Epithelial cell of proximal tubule (primary cell): ENCODE measurements at regions not wholly inside any gene's neighbourhood (a gene's known extent, or its start where the extent isn't known, plus 50 kb on each side); places are given as distances from the start of the nearest gene placed in this dataset.

Source experiments
- DNase-seq: peaks from one replicate; pipeline ENCODE4 v3.0.0-alpha.2; 2011; ENCODE audit warnings: low read depth
- H3K4me3 ChIP-seq: 2 replicates; pipeline ENCODE4 v1.5.1; 2011; ENCODE audit warnings: low read depth, mild to moderate bottlenecking, low read length
- CTCF ChIP-seq: conservative IDR thresholded peaks from 2 replicates; pipeline ENCODE4 v1.5.1; 2012; ENCODE audit warnings: low read depth, mild to moderate bottlenecking, low read length

- TF ChIP-seq CTCF: no peak
These were observed 435.6 kb upstream of the CDH9 start for GRCh38 chr5:27474047-27474309.

GRCh38 chr5:27473307-27474046 lies 435.1 kb upstream of the CDH9 start:
- no peak for DNase-seq
- no peak for TF ChIP-seq CTCF
- H3K4me3 ChIP-seq: no peak overlapping the region

More at GRCh38 chr5:27474047-27474309, 435.6 kb upstream of the CDH9 start:
- DNase-seq: no peak
- no peak overlapping the region for H3K4me3 ChIP-seq

- TF ChIP-seq CTCF: no peak
- no peak overlapping the region for H3K4me3 ChIP-seq
- DNase-seq: no peak
These were observed 434.5 kb upstream of the CDH9 start for GRCh38 chr5:27472871-27473270.

GRCh38 chr5:27472000-27472763 lies 433.8 kb upstream of the CDH9 start:
- H3K4me3 ChIP-seq: no peak overlapping the region
- no peak for TF ChIP-seq CTCF
- no peak for DNase-seq

GRCh38 chr5:27466959-27467358 lies 428.6 kb upstream of the CDH9 start:
- H3K4me3 ChIP-seq: no peak overlapping the region
- no peak for TF ChIP-seq CTCF
- DNase-seq: no peak

- no peak for DNase-seq
- no peak for TF ChIP-seq CTCF
- H3K4me3 ChIP-seq: no peak overlapping the region
These were observed 426.8 kb upstream of the CDH9 start for GRCh38 chr5:27465140-27465539.
